ENCODE measurements at regions not wholly inside any gene's neighbourhood (a gene's known extent, or its start where the extent isn't known, plus 50 kb on each side); places are given as distances from the start of the nearest gene placed in this dataset.

DNA sequence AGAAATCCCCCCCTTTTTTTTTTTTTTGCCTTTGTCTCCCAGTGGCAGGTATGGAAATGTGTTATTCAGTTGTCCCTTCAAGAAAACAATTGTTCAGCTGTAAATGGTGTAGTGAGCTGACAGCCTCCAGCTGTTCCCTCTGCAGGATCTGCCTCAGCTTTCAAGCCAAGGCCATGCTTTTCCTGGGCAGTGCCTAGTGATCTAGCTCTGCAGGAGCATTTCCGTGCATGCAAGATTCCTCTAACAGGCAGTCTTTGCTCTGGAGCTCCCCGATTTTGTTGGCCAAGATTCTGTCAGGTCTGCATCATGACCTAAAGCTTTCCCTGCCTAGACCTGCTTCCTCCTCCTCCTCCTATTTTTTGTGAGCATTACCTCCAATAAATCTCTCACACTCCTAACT lies 300.7 kb upstream of the UBE2E3 start:
- H3K27ac Mint-ChIP-seq, result no peak overlapping the region
- no peaks in the 10 kb centered on the region for H3K9me3 Mint-ChIP-seq
- H3K36me3 Mint-ChIP-seq (ENCODE audit: low read depth), result no peaks in the 10 kb centered on the region
- H3K27me3 Mint-ChIP-seq, result peaks cover 35% of the 10 kb centered on the region
- H3K4me3 Mint-ChIP-seq, result no peak overlapping the region
- no peak for ATAC-seq (replicated peaks)
- no peaks in the 10 kb centered on the region for H3K4me1 Mint-ChIP-seq

- H3K36me3 Mint-ChIP-seq (ENCODE audit: low read depth), result no peaks in the 10 kb centered on the region
- no peak overlapping the region for H3K27ac Mint-ChIP-seq
- H3K4me3 Mint-ChIP-seq, result no peak overlapping the region
- H3K4me1 Mint-ChIP-seq, result no peaks in the 10 kb centered on the region
- H3K27me3 Mint-ChIP-seq, result peaks cover 38% of the 10 kb centered on the region
- no peak for ATAC-seq (replicated peaks)
- H3K9me3 Mint-ChIP-seq, result no peaks in the 10 kb centered on the region
Measured at GRCh38 chr2:180678625-180678972, 301.8 kb upstream of the UBE2E3 start.

DNA sequence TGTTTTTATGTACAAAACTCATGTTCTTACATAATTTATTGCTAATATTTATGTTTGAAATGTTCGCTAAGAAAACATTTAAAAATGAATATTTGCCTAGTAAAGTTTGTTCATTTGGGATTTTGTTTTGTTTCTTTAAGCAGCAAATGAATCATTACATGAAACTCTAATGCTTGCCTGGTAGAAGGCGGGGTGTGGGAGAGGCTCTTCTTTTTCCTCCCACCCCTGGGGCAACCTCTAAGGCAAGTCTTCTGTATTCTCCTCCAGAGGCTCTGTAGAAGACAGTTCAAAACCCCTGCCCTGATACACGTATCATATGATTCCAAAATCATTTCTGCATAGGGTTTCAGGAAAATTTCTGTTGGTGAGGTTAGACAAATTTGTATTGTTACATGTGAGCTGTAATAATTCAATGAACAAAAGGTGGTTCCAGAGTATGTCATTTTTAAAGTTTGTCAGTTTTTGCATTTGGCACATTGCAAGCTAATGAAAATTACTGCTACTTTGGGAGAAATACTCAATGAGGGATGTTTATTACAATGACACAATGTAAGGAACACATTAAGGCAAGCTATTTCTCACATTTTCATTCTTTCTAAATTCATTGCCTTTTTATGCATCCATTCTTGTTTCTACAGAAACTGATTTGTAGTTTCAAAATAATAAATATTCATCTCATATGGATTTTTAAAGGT lies 302.3 kb upstream of the UBE2E3 start:
- Mint-ChIP-seq H3K9me3 (no peaks in the 10 kb centered on the region), H3K27ac (no peak overlapping the region), H3K36me3 (ENCODE audit: low read depth) (no peaks in the 10 kb centered on the region), H3K27me3 (peaks cover 40% of the 10 kb centered on the region), H3K4me3 (no peak overlapping the region), H3K4me1 (no peaks in the 10 kb centered on the region)
- no peak for ATAC-seq (replicated peaks)

- Mint-ChIP-seq H3K36me3 (ENCODE audit: low read depth) (no peaks in the 10 kb centered on the region), H3K9me3 (no peaks in the 10 kb centered on the region)
Measured at GRCh38 chr2:180677200-180677599, 303.2 kb upstream of the UBE2E3 start.

GRCh38 chr2:180676520-180677025 lies 303.8 kb upstream of the UBE2E3 start:
- no peak for ATAC-seq (replicated peaks)
- Mint-ChIP-seq H3K27ac (no peak overlapping the region), H3K27me3 (peaks cover 34% of the 10 kb centered on the region), H3K4me1 (no peaks in the 10 kb centered on the region), H3K9me3 (peaks cover 1% of the 10 kb centered on the region), H3K4me3 (no peak overlapping the region), H3K36me3 (ENCODE audit: low read depth) (no peaks in the 10 kb centered on the region)

More at GRCh38 chr2:180677200-180677599, 303.2 kb upstream of the UBE2E3 start:
- Mint-ChIP-seq H3K4me3 (no peak overlapping the region), H3K27ac (no peak overlapping the region), H3K4me1 (no peaks in the 10 kb centered on the region), H3K27me3 (peaks cover 34% of the 10 kb centered on the region)
- ATAC-seq (replicated peaks), result no peak

GRCh38 chr2:180675170-180675569 lies 305.2 kb upstream of the UBE2E3 start:
- H3K27ac Mint-ChIP-seq, result no peak overlapping the region
- H3K4me3 Mint-ChIP-seq, result no peak overlapping the region
- no peaks in the 10 kb centered on the region for H3K36me3 Mint-ChIP-seq (ENCODE audit: low read depth)
- no peaks in the 10 kb centered on the region for H3K4me1 Mint-ChIP-seq
- H3K9me3 Mint-ChIP-seq, result peaks cover 4% of the 10 kb centered on the region
- no peak for ATAC-seq (replicated peaks)
- peaks cover 27% of the 10 kb centered on the region for H3K27me3 Mint-ChIP-seq

DNA sequence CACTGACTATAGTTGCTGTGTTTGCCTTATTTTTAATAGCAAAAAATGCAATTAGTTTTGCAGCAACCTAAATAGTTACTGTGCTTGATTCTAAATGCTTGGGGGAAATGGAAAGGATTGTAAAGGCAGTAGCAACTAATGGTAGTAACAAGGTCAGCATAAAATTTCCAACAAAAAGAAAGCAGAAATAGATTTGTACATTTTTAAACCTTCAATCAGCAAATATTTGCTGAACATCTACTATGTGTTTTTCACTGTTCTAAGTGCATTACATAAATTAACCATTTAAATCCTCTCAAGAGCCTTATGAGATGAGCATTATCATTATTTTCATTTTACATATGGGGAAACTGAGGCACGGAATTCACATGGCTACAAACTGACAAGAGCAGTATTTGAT lies 308.0 kb upstream of the UBE2E3 start:
- no peak for ATAC-seq (replicated peaks)
- H3K4me1 Mint-ChIP-seq, result no peaks in the 10 kb centered on the region
- peaks cover 21% of the 10 kb centered on the region for H3K27me3 Mint-ChIP-seq
- peaks cover 4% of the 10 kb centered on the region for H3K9me3 Mint-ChIP-seq
- H3K4me3 Mint-ChIP-seq, result no peak overlapping the region
- H3K27ac Mint-ChIP-seq, result no peak overlapping the region
- no peaks in the 10 kb centered on the region for H3K36me3 Mint-ChIP-seq (ENCODE audit: low read depth)

DNA sequence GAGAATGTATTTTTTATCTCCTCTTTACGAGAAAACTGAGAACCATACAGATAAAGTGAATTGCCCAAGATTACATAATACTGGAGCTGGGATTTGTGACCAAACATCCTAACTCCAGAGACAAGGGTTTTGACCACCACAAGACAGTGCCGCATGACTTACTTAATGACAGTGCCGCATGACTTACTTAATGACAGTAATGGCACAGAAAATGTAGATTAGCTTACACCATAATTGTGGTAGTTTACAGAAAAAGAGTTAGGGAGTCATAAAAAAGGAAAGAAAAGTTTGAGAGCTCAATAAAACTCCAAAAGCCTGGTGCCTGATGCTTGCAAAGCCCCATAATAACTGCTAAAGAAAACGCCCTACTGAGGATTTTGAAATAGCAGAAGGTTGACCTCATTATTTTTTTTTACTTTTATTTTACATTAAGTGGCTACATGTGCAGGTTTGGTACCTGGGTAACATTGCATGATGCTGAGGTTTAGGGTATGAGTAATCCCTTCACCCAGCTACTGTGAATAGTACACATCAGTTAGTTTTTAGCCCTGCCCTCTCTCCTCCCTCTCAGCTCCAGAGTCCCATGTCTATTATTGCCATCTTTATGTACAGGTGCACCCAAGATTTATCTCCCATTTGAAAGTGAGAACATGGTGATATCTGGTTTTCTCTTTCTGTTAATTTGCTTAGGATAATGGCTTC lies 310.0 kb upstream of the UBE2E3 start:
- H3K9me3 Mint-ChIP-seq, result peaks cover 4% of the 10 kb centered on the region
- H3K36me3 Mint-ChIP-seq (ENCODE audit: low read depth), result no peaks in the 10 kb centered on the region
- ATAC-seq (replicated peaks), result no peak
- H3K27me3 Mint-ChIP-seq, result peaks cover 19% of the 10 kb centered on the region
- no peak overlapping the region for H3K4me3 Mint-ChIP-seq
- H3K27ac Mint-ChIP-seq, result no peak overlapping the region
- H3K4me1 Mint-ChIP-seq, result no peaks in the 10 kb centered on the region

DNA sequence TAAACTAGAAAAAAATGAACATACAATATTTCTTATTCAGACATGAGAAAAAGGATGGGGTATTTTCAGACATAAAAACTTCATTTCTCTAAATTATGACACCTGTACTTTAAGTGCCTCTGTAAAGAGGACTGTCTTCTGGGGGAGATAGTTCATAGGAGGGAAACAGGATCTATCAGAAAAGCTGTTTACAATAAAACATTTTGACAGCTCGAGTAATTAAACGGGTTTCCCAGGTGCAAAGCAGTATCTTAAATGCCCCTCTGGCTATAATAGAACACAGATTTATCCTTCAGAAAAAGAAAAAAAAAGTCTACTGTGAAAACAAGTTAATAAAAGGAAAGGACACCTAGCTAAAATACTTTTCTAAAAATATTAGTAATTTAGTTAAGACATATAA lies 311.4 kb upstream of the UBE2E3 start:
- no peaks in the 10 kb centered on the region for H3K4me1 Mint-ChIP-seq
- H3K27ac Mint-ChIP-seq, result no peak overlapping the region
- H3K9me3 Mint-ChIP-seq, result peaks cover 4% of the 10 kb centered on the region
- peaks cover 20% of the 10 kb centered on the region for H3K27me3 Mint-ChIP-seq
- H3K4me3 Mint-ChIP-seq, result no peak overlapping the region
- H3K36me3 Mint-ChIP-seq (ENCODE audit: low read depth), result no peaks in the 10 kb centered on the region
- ATAC-seq (replicated peaks), result no peak

GRCh38 chr2:180664507-180664906 lies 315.9 kb upstream of the UBE2E3 start:
- H3K27ac Mint-ChIP-seq, result no peak overlapping the region
- H3K27me3 Mint-ChIP-seq, result peaks cover 26% of the 10 kb centered on the region
- H3K4me3 Mint-ChIP-seq, result no peak overlapping the region
- ATAC-seq (replicated peaks), result no peak
- no peaks in the 10 kb centered on the region for H3K4me1 Mint-ChIP-seq
- no peaks in the 10 kb centered on the region for H3K9me3 Mint-ChIP-seq
- no peaks in the 10 kb centered on the region for H3K36me3 Mint-ChIP-seq (ENCODE audit: low read depth)

DNA sequence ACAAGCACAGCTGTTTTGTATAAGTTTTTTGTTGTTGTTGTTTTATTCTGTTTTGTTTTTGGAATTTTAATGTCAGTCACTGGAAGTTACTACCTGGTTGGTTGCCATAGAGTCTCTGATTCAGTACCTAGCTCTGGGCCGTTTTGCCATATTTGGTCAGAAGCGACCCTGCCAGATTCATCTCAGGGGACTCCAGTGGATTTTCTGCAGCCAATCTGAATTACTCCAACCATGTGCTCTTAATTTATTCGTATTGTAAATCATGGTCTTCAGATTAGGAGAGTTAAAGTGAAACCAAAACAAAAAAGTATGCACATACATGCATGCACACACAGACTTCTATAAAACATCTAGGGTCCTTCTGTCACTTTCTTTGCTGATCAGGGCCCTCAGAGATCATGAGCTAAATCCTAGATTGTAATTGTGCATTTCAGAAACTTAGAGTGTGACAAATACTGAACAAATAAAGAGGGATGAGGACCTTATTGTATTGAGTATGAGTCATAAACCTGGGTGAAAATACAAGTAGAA lies 317.4 kb upstream of the UBE2E3 start:
- no peak for ATAC-seq (replicated peaks)
- peak overlapping the region; percentile 17 for H3K4me3 Mint-ChIP-seq
- no peak overlapping the region for H3K27ac Mint-ChIP-seq
- no peaks in the 10 kb centered on the region for H3K4me1 Mint-ChIP-seq
- peaks cover 29% of the 10 kb centered on the region for H3K27me3 Mint-ChIP-seq
- no peaks in the 10 kb centered on the region for H3K9me3 Mint-ChIP-seq
- H3K36me3 Mint-ChIP-seq (ENCODE audit: low read depth), result no peaks in the 10 kb centered on the region

GRCh38 chr2:180662521-180662920 lies 317.9 kb upstream of the UBE2E3 start:
- no peak overlapping the region for H3K27ac Mint-ChIP-seq
- no peaks in the 10 kb centered on the region for H3K9me3 Mint-ChIP-seq
- H3K36me3 Mint-ChIP-seq (ENCODE audit: low read depth), result no peaks in the 10 kb centered on the region
- H3K4me3 Mint-ChIP-seq, result peak overlapping the region; percentile 17
- peaks cover 29% of the 10 kb centered on the region for H3K27me3 Mint-ChIP-seq
- H3K4me1 Mint-ChIP-seq, result no peaks in the 10 kb centered on the region
- no peak for ATAC-seq (replicated peaks)

- Mint-ChIP-seq H3K27ac (no peak overlapping the region), H3K4me3 (no peak overlapping the region), H3K27me3 (peaks cover 30% of the 10 kb centered on the region), H3K9me3 (no peaks in the 10 kb centered on the region), H3K4me1 (no peaks in the 10 kb centered on the region), H3K36me3 (ENCODE audit: low read depth) (no peaks in the 10 kb centered on the region)
- ATAC-seq (replicated peaks), result no peak
Measured at GRCh38 chr2:180661686-180662030, 318.7 kb upstream of the UBE2E3 start.

DNA sequence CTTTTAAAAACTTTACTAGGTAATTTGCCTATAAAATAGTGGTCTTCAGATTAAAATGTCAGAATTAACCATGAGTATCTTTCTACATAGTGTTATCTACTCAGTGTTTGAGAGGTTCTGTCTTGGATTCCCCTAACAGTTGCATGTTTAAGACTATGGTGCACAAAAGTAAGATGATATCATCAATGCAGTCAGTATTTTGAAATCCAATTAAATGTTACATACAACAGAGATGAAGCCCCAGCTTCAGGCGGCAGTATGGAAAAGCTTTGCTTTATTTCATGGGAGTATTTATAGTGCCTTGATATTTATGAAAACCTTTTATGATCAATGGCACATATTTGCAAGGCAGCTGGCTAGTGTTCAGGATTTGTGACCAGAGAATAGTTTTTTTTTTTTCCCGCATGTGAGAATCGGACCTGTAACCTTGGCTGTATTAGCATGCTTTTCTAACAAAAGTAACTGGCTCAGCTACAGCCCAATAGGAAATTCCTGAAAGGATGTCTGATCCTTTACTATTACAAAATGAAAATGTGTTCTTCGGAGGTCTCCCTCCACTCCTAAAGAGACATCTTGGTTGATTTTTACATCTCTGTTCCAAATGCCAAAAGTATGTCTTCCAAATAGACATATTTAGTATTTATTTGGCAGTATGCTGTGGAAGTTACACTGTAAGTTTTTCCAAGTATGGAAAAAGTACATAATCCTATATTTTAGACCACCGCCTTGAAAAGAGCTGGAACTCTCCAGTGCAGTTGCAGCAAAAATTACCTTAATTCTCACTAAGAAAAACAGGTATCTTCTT lies 319.3 kb upstream of the UBE2E3 start:
- Mint-ChIP-seq H3K4me1 (no peaks in the 10 kb centered on the region), H3K9me3 (no peaks in the 10 kb centered on the region), H3K4me3 (no peak overlapping the region), H3K27me3 (peaks cover 30% of the 10 kb centered on the region), H3K36me3 (ENCODE audit: low read depth) (no peaks in the 10 kb centered on the region), H3K27ac (no peak overlapping the region)
- ATAC-seq (replicated peaks), result no peak
